Activated CD4-positive, alpha-beta memory T cell treated with anti-CD3 and anti-CD28 coated beads for 36 hours (primary cell): ENCODE measurements at regions not wholly inside any gene's neighbourhood (a gene's known extent, or its start where the extent isn't known, plus 50 kb on each side); places are given as distances from the start of the nearest gene placed in this dataset.

ENCODE experiments used
- CTCF ChIA-PET: fragments of 350-600 bp; sonication (Branson Sonifier 250); formaldehyde crosslinking; loops from one replicate; lab custom pipeline; 2021; ENCODE audit warnings: antibody characterized with exemption, inconsistent platforms; lab: Charles Lee
- POLR2A ChIA-PET: fragments of 350-600 bp; sonication (Branson Sonifier 250); formaldehyde crosslinking; loops from one replicate; lab custom pipeline; 2021; ENCODE audit warnings: antibody characterized with exemption; lab: Charles Lee
- DNase-seq: peaks from one replicate; pipeline ENCODE4 v3.0.0-alpha.2; 2020
- H3K27ac Mint-ChIP-seq: one replicate; pipeline ENCODE4 v1.8.0; 2021; ENCODE audit warnings: mixed read lengths
- H3K27me3 Mint-ChIP-seq: one replicate; pipeline ENCODE4 v1.8.0; 2021; ENCODE audit warnings: mixed read lengths
- H3K36me3 Mint-ChIP-seq: one replicate; pipeline ENCODE4 v1.8.0; 2021; ENCODE audit warnings: mixed read lengths
- H3K4me1 Mint-ChIP-seq: one replicate; pipeline ENCODE4 v1.8.0; 2021; ENCODE audit warnings: low read depth, mixed read lengths
- H3K4me3 Mint-ChIP-seq: one replicate; pipeline ENCODE4 v1.8.0; 2021; ENCODE audit warnings: mild to moderate bottlenecking, mixed read lengths
- H3K9me3 Mint-ChIP-seq: one replicate; pipeline ENCODE4 v1.8.0; 2021; ENCODE audit warnings: mixed read lengths
- intact Hi-C: fragments of 100-400 bp; cut with micrococcal nuclease; formaldehyde crosslinking; loops from one replicate; pipeline ENCODE4 v1.15.1; 2023

GRCh38 chr2:23159746-23160405 lies 225.1 kb upstream of the KLHL29 start:
- H3K27ac Mint-ChIP-seq, result no peak overlapping the region
- intact Hi-C loops, result no loop called here
- no peaks in the 10 kb centered on the region for H3K9me3 Mint-ChIP-seq
- no peak overlapping the region for H3K4me3 Mint-ChIP-seq
- CTCF ChIA-PET, result no interaction called here
- no peaks in the 10 kb centered on the region for H3K4me1 Mint-ChIP-seq
- POLR2A ChIA-PET, result no interaction called here
- no peak for DNase-seq
- no peaks in the 10 kb centered on the region for H3K27me3 Mint-ChIP-seq
- H3K36me3 Mint-ChIP-seq, result no peaks in the 10 kb centered on the region

DNA sequence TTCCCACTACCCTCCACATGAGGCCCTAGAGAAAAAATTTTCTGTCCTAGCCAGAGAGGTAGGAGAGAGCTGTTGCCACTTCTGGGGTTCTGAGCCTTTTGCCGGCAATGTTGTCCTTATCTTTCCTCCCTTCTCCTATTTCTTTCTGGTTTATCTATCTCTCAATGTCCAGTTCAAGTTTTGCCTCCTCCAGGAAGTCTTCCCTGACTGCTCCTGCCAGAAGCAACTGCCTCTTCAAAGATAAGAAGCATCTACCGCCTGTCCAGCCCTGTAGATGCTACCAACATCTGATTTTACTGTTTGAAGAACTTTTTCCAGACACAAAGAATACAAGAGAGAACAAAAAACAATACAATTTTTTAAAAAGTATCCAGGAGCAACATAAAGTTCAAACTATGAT lies 220.8 kb upstream of the KLHL29 start:
- CTCF ChIA-PET, result no interaction called here
- Mint-ChIP-seq H3K27me3 (peaks cover 4% of the 10 kb centered on the region), H3K36me3 (no peaks in the 10 kb centered on the region), H3K4me3 (no peak overlapping the region), H3K9me3 (no peaks in the 10 kb centered on the region), H3K4me1 (no peaks in the 10 kb centered on the region), H3K27ac (no peak overlapping the region)
- intact Hi-C loops, result no loop called here
- DNase-seq, result no peak
- POLR2A ChIA-PET, result no interaction called here

GRCh38 chr2:23169896-23170295 lies 215.1 kb upstream of the KLHL29 start:
- Mint-ChIP-seq H3K9me3 (no peaks in the 10 kb centered on the region), H3K27ac (no peak overlapping the region), H3K4me1 (no peaks in the 10 kb centered on the region), H3K27me3 (peaks cover 7% of the 10 kb centered on the region), H3K4me3 (no peak overlapping the region), H3K36me3 (no peaks in the 10 kb centered on the region)
- ChIA-PET POLR2A (no interaction called here), CTCF (no interaction called here)
- intact Hi-C loops, result no loop called here
- no peak for DNase-seq

- no peaks in the 10 kb centered on the region for H3K36me3 Mint-ChIP-seq
- intact Hi-C loops, result no loop called here
- H3K4me3 Mint-ChIP-seq, result no peak overlapping the region
- CTCF ChIA-PET, result no interaction called here
- peaks cover 7% of the 10 kb centered on the region for H3K27me3 Mint-ChIP-seq
- H3K4me1 Mint-ChIP-seq, result no peaks in the 10 kb centered on the region
- DNase-seq, result no peak
- no peak overlapping the region for H3K27ac Mint-ChIP-seq
- peaks cover 4% of the 10 kb centered on the region for H3K9me3 Mint-ChIP-seq
- POLR2A ChIA-PET, result no interaction called here
Observed at GRCh38 chr2:23171108-23171507, 213.9 kb upstream of the KLHL29 start.

- intact Hi-C loops, result no loop called here
- H3K4me1 Mint-ChIP-seq, result no peaks in the 10 kb centered on the region
- ChIA-PET CTCF (no interaction called here), POLR2A (no interaction called here)
- H3K27ac Mint-ChIP-seq, result no peak overlapping the region
- peaks cover 14% of the 10 kb centered on the region for H3K9me3 Mint-ChIP-seq
- H3K4me3 Mint-ChIP-seq, result no peak overlapping the region
- H3K36me3 Mint-ChIP-seq, result no peaks in the 10 kb centered on the region
- no peak for DNase-seq
- H3K27me3 Mint-ChIP-seq, result no peaks in the 10 kb centered on the region
Observed at GRCh38 chr2:23178396-23178795, 206.6 kb upstream of the KLHL29 start.

GRCh38 chr2:23183733-23184132 lies 201.2 kb upstream of the KLHL29 start:
- intact Hi-C loops, result no loop called here
- Mint-ChIP-seq H3K4me3 (no peak overlapping the region), H3K27me3 (no peaks in the 10 kb centered on the region), H3K9me3 (peaks cover 9% of the 10 kb centered on the region), H3K36me3 (no peaks in the 10 kb centered on the region), H3K4me1 (no peaks in the 10 kb centered on the region), H3K27ac (no peak overlapping the region)
- ChIA-PET CTCF (no interaction called here), POLR2A (no interaction called here)
- DNase-seq, result no peak

GRCh38 chr2:23198316-23199114 lies 186.5 kb upstream of the KLHL29 start:
- H3K9me3 Mint-ChIP-seq, result peaks cover 2% of the 10 kb centered on the region
- H3K4me1 Mint-ChIP-seq, result no peaks in the 10 kb centered on the region
- H3K36me3 Mint-ChIP-seq, result no peaks in the 10 kb centered on the region
- intact Hi-C loops, result no loop called here
- no peak overlapping the region for H3K27ac Mint-ChIP-seq
- peaks cover 3% of the 10 kb centered on the region for H3K27me3 Mint-ChIP-seq
- no peak overlapping the region for H3K4me3 Mint-ChIP-seq
- POLR2A ChIA-PET, result no interaction called here
- CTCF ChIA-PET, result interaction anchor here (0.5 to 1.7 kb wide), 3 partner anchors 57 to 263 kb away, joined by 3 to 6 read pairs (median 3); no protein-coding TSS in a partner anchor
- no peak for DNase-seq

DNA sequence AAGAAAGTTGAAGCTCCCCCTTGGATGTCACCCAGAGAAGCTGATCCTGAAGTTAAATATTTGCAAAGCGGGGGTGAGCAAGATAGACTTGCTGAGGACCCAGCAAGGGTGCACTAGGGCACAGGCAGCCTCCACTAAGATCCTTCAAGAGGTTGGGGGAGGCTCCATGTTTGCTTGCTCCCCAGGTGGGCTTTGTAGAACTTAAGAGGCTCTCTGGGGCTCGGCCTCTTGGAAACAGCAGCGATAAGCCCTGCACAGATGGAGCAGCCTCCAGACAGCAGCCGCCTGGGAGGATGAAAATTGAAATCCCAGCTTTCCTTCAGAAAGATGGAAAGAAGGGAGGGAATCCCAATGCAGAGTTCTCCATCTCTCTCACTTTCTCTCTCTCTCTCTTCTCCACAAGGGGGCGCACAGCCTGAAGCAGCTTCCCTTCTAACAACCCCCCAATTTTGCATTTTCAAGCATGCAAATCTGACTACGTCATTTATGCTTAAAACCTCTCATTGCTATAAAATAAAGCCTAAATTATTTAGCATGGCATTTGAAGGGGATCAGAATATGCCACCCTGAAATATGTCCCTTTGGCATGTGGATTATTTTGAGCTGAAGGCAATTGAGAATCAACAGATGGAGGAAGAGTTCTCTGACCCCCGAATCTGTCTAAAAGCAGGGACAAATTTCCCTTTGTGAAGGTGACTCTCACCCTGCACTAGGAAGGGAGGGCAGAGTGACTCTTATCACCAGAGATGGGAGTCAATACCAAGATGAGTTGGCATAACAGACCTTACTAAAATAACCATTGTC lies 185.7 kb upstream of the KLHL29 start:
- no peak for DNase-seq
- ChIA-PET CTCF (interaction anchor here (0.5 to 1.7 kb wide), 5 partner anchors 12 to 262 kb away, joined by 3 to 6 read pairs (median 3); no protein-coding TSS in a partner anchor), POLR2A (no interaction called here)
- Mint-ChIP-seq H3K4me1 (no peaks in the 10 kb centered on the region), H3K36me3 (no peaks in the 10 kb centered on the region), H3K4me3 (no peak overlapping the region), H3K9me3 (peaks cover 3% of the 10 kb centered on the region), H3K27me3 (peaks cover 4% of the 10 kb centered on the region), H3K27ac (no peak overlapping the region)
- intact Hi-C loops, result no loop called here

- Mint-ChIP-seq H3K4me3 (no peak overlapping the region), H3K27ac (no peak overlapping the region), H3K4me1 (no peaks in the 10 kb centered on the region), H3K36me3 (no peaks in the 10 kb centered on the region), H3K27me3 (peaks cover 2% of the 10 kb centered on the region), H3K9me3 (peaks cover 3% of the 10 kb centered on the region)
- no peak for DNase-seq
- intact Hi-C loops, result no loop called here
- CTCF ChIA-PET, result interaction anchor here (0.8 to 1.7 kb wide), 4 partner anchors 11 to 261 kb away, joined by 3 to 6 read pairs (median 3); no protein-coding TSS in a partner anchor
- POLR2A ChIA-PET, result no interaction called here
Observed at GRCh38 chr2:23200068-23200786, 184.8 kb upstream of the KLHL29 start.

DNA sequence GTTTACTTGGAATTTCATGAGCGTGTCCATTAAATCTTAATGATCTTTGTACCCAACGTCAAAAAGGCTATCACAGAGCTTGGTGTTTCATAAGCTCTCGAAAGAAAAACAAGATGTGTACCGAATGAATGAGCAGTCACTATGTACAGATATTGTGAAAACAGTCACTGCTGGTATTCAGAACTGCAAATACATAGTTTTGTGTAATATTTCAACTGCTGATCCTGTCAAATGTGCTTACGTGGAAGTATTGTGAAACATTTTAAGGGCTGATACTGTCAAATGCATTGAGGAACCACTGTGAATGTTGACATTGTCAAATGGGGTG lies 184.2 kb upstream of the KLHL29 start:
- Mint-ChIP-seq H3K4me1 (no peaks in the 10 kb centered on the region), H3K36me3 (no peaks in the 10 kb centered on the region), H3K27ac (no peak overlapping the region), H3K9me3 (peaks cover 3% of the 10 kb centered on the region), H3K4me3 (no peak overlapping the region), H3K27me3 (peaks cover 2% of the 10 kb centered on the region)
- ChIA-PET POLR2A (no interaction called here), CTCF (interaction anchor here (1.2 kb wide), 1 partner anchor 15 kb away, joined by 3 read pairs; no protein-coding TSS in a partner anchor)
- no peak for DNase-seq
- intact Hi-C loops, result no loop called here

DNA sequence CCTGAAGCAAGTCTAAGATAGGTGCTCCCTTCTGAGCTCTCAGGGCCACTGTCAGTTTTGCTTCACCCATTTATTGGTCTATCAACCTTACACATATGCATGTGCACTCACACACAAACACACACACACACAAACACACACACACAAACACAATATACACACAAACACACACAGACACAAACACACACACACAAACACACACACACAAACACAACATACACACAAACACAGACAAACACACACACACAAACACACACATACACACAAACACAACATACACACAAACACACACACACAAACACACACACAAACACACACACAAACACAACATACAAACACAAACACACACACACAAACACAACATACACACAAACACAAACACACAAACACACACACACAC lies 181.6 kb upstream of the KLHL29 start:
- no peak overlapping the region for H3K4me3 Mint-ChIP-seq
- H3K27me3 Mint-ChIP-seq, result peaks cover 5% of the 10 kb centered on the region
- H3K4me1 Mint-ChIP-seq, result no peaks in the 10 kb centered on the region
- peaks cover 3% of the 10 kb centered on the region for H3K9me3 Mint-ChIP-seq
- ChIA-PET POLR2A (no interaction called here), CTCF (no interaction called here)
- no peak overlapping the region for H3K27ac Mint-ChIP-seq
- no peaks in the 10 kb centered on the region for H3K36me3 Mint-ChIP-seq
- intact Hi-C loops, result no loop called here
- no peak for DNase-seq
